Suprapubic skin (tissue), 4 donors: ENCODE measurements at regions not wholly inside any gene's neighbourhood (a gene's known extent, or its start where the extent isn't known, plus 50 kb on each side); places are given as distances from the start of the nearest gene placed in this dataset.

ENCODE experiments used
- POLR2A ChIP-seq, 2 donors: fragments of 450-650 bp; IDR thresholded peaks; one replicate each; pipeline ENCODE4 v1.6.1; 2017; ENCODE audit warnings: antibody characterized with exemption in 2 of 2, mild to moderate bottlenecking in 2 of 2, moderate library complexity in 2 of 2
- POLR2AphosphoS5 ChIP-seq, 3 donors: sonication (generic); formaldehyde crosslinking; IDR thresholded peaks; one replicate each; pipeline ENCODE4 v1.6.1; 2017; ENCODE audit warnings: antibody characterized with exemption in 3 of 3
- TF ChIP-seq, protein P1 (sequence below), 2 donors: fragments of 200-600 bp in 1 of 2; fragments of 450-650 bp in 1 of 2; sonication (generic) in 1 of 2; IDR thresholded peaks; one replicate each; pipeline ENCODE4 v1.5.1; 2016 to 2019; ENCODE audit warnings: antibody characterized with exemption in 2 of 2, mild to moderate bottlenecking in 1 of 2, moderate library complexity in 1 of 2

DNA sequence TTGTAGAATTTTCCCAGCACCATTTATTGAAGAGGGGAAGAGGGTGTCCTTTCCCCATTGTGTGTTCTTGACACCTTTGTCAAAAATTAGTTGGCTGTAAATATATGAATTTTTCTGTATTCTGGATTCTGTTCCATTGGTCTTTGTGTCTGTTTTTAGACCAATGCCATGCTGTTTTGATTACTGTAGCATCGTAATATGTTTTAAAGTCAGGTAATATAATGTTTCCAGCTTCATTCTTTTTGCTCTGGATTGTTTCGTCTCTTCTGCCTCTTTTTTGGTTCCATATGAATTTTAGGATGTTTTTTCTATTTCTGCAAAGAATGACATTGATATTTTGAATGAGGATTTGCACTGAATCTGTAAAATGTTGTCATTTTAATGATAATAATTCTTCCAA, 331.9 kb upstream of the RGS6 start:
- TF ChIP-seq, protein P1, sequence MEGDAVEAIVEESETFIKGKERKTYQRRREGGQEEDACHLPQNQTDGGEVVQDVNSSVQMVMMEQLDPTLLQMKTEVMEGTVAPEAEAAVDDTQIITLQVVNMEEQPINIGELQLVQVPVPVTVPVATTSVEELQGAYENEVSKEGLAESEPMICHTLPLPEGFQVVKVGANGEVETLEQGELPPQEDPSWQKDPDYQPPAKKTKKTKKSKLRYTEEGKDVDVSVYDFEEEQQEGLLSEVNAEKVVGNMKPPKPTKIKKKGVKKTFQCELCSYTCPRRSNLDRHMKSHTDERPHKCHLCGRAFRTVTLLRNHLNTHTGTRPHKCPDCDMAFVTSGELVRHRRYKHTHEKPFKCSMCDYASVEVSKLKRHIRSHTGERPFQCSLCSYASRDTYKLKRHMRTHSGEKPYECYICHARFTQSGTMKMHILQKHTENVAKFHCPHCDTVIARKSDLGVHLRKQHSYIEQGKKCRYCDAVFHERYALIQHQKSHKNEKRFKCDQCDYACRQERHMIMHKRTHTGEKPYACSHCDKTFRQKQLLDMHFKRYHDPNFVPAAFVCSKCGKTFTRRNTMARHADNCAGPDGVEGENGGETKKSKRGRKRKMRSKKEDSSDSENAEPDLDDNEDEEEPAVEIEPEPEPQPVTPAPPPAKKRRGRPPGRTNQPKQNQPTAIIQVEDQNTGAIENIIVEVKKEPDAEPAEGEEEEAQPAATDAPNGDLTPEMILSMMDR (IDR thresholded peaks at IDR 0.05): no peak
- no peak for TF ChIP-seq POLR2A (IDR thresholded peaks at IDR 0.05)
- TF ChIP-seq POLR2AphosphoS5 (IDR thresholded peaks at IDR 0.05): no peak
